ENCODE measurements at regions not wholly inside any gene's neighbourhood (a gene's known extent, or its start where the extent isn't known, plus 50 kb on each side); places are given as distances from the start of the nearest gene placed in this dataset.

GRCh38 chr18:6486313-6486712, 71.6 kb upstream of the L3MBTL4 start:
- TF ChIP-seq CTCF (conservative IDR thresholded peaks at IDR 0.05; ENCODE audit: low read length) (no peak), EZH2phosphoT487 (IDR thresholded peaks at IDR 0.05; ENCODE audit: borderline replicate concordance) (no peak)

Data from Loucy (cell line).